ENCODE measurements at regions not wholly inside any gene's neighbourhood (a gene's known extent, or its start where the extent isn't known, plus 50 kb on each side); places are given as distances from the start of the nearest gene placed in this dataset.

DNA sequence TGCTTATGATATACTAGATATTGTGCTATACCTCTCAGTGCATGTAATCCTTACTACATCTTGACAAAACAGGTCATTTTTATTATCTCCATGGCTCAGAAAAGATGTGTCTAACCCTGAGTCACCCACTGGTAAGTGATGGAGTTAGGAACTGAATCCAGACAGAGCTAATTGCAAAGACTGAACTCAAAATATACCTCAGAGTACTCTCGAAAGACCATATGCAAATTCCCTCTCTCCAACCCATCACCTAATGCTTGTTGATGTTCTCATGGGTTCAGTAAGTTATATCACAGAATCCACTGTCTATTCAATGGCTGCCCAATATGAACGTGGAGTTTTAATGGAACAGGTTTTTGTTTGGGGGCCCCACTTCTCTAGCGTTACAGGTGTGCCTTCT is 246.0 kb downstream of the PMP22 start:
- TF ChIP-seq CTCF (IDR thresholded peaks at IDR 0.05; ENCODE audit: low read length) (no peak), EZH2 (optimal IDR thresholded peaks at IDR 0.05; ENCODE audit: low read depth, low read length) (no peak)
